GM21360 (cell line): ENCODE measurements at regions not wholly inside any gene's neighbourhood (a gene's known extent, or its start where the extent isn't known, plus 50 kb on each side); places are given as distances from the start of the nearest gene placed in this dataset.

Experiments
- ATAC-seq: cut with Tn5 transposase; IDR thresholded peaks from one replicate; pipeline ENCODE4 v1.9.1; 2021; ENCODE audit warnings: mild to moderate bottlenecking, moderate library complexity; ENCODE audit not compliant: unreplicated experiment

GRCh38 chr5:135249658-135250057 lies 149.4 kb downstream of the MACROH2A1 start:
- ATAC-seq: no peak

- ATAC-seq: no peak
These were observed 150.2 kb downstream of the MACROH2A1 start for GRCh38 chr5:135248801-135249231.

- no peak for ATAC-seq
These were observed 151.9 kb downstream of the MACROH2A1 start for GRCh38 chr5:135246923-135247795.

GRCh38 chr5:135246605-135246922 lies 152.5 kb downstream of the MACROH2A1 start:
- ATAC-seq: no peak

GRCh38 chr5:135245521-135246499 lies 153.2 kb downstream of the MACROH2A1 start:
- no peak for ATAC-seq

GRCh38 chr5:135244620-135245021 lies 154.4 kb downstream of the MACROH2A1 start:
- ATAC-seq: no peak

GRCh38 chr5:135243556-135244285 lies 155.3 kb downstream of the MACROH2A1 start:
- no peak for ATAC-seq

GRCh38 chr5:135242866-135243555 lies 156.0 kb downstream of the MACROH2A1 start:
- ATAC-seq: no peak

- no peak for ATAC-seq
These were observed 156.8 kb downstream of the MACROH2A1 start for GRCh38 chr5:135242021-135242865.

GRCh38 chr5:135241536-135241935 lies 157.5 kb downstream of the MACROH2A1 start:
- no peak for ATAC-seq

- no peak for ATAC-seq
These were observed 158.2 kb downstream of the MACROH2A1 start for GRCh38 chr5:135240781-135241360.

GRCh38 chr5:135240283-135240633 lies 158.8 kb downstream of the MACROH2A1 start:
- no peak for ATAC-seq

GRCh38 chr5:135239453-135240282 lies 159.4 kb downstream of the MACROH2A1 start:
- no peak for ATAC-seq

- ATAC-seq: no peak
These were observed 160.2 kb downstream of the MACROH2A1 start for GRCh38 chr5:135238622-135239452.

- ATAC-seq: no peak
These were observed 161.3 kb downstream of the MACROH2A1 start for GRCh38 chr5:135237748-135238103.

- no peak for ATAC-seq
These were observed 161.9 kb downstream of the MACROH2A1 start for GRCh38 chr5:135236908-135237747.
